AG09319 (cell line): ENCODE measurements at regions not wholly inside any gene's neighbourhood (a gene's known extent, or its start where the extent isn't known, plus 50 kb on each side); places are given as distances from the start of the nearest gene placed in this dataset.

Source experiments
- DNase-seq: peaks from one replicate; pipeline ENCODE4 v3.0.0-alpha.2; 2010; ENCODE audit warnings: low read depth; ENCODE audit errors: extremely low read depth
- TF ChIP-seq, protein P1 (sequence below): IDR thresholded peaks from 2 replicates; pipeline ENCODE4 v1.5.1; 2011; ENCODE audit warnings: low read depth, mild to moderate bottlenecking, inconsistent platforms, low read length, moderate library complexity

DNA sequence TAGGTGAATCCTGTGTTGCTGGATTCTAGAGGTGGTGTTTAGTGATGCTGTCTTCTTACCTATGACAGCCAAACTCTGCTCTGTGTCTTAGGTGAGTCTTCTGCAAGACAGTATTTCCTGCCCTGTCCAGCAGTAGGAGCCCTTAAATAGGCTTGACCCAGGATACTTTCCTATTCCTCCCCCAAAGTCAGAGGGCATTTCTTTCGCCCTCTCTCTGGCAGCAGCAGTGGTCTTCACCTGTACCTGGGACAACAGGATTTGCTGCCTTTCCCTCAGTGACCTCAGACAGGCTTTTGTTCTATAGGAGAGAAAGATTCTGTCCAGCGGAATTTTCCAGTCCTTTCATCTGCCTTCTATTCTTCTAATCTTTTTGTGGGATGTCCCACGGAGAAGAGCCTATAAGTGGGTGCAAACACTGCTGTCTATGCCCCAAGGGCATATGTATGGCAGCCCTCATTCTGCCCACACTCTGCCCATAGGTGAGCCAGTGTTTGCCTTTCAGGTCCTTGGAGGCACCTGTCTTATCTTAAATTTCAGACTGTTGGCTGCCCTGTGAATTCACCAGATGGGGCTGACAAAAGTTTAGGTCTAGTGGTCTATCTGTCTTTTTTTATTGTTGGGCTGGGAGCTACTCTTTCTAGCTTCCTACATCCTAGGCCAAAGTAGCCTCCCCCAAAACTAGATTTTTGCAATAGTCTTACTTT lies 177.3 kb upstream of the SPOPL start:
- TF ChIP-seq, protein P1, sequence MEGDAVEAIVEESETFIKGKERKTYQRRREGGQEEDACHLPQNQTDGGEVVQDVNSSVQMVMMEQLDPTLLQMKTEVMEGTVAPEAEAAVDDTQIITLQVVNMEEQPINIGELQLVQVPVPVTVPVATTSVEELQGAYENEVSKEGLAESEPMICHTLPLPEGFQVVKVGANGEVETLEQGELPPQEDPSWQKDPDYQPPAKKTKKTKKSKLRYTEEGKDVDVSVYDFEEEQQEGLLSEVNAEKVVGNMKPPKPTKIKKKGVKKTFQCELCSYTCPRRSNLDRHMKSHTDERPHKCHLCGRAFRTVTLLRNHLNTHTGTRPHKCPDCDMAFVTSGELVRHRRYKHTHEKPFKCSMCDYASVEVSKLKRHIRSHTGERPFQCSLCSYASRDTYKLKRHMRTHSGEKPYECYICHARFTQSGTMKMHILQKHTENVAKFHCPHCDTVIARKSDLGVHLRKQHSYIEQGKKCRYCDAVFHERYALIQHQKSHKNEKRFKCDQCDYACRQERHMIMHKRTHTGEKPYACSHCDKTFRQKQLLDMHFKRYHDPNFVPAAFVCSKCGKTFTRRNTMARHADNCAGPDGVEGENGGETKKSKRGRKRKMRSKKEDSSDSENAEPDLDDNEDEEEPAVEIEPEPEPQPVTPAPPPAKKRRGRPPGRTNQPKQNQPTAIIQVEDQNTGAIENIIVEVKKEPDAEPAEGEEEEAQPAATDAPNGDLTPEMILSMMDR: no peak
- DNase-seq: no peak

DNA sequence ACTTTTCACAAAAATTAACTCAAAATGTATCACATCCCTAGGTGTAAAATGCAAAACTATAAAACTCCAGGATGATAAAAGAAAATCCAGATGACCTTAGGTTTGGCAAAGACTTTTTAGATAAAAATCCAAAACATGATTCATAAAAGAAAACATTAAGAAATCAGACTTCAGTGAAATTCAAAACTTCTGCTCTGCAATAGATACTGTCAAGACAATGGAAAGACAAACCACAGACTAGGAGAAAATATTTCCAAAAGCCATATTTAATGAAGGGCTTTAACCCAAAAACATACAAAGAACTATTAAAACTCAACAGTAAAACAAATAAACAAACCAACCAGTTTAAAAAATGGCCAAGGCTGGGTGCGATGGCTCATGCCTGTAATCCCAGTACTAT lies 173.6 kb upstream of the SPOPL start:
- TF ChIP-seq, protein P1: no peak
- no peak for DNase-seq

DNA sequence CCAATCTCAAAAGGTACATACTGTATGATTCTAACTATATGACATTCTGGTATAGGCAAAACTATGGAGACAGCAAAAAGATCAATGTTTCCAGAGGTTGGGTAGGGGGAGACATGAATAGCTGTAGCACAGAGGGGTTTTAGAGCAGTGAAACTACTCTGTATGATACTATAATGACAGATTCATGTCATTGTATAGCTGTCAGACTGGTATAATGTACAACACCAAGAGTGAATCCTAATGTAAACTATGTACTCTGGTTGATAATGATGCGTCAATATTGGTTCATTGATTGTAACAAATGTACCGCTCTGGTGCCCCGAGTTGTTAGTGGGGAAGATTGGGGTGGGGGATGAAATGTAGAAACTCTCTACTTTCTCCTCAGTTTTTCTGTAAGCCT lies 172.4 kb upstream of the SPOPL start:
- TF ChIP-seq, protein P1: no peak
- no peak for DNase-seq

DNA sequence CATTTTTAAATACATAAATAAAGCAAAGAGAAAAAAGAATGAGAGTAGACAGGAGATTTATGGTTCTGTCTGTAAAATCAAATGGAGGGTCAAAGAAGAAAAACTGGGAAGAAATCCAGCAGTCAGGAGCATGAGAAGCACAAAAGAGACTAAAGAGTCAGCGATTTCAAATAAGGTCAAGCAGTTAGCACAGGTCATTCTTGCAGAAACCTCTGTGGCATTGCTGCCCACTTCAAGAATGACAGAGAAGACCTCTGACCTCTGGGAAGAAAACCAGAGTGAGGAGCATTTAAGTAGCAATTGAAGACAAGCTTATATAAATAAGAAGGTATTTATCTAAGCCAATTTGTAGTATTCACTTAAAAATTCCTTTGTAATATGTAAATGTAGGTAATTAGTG lies 172.0 kb upstream of the SPOPL start:
- DNase-seq: no peak
- TF ChIP-seq, protein P1: no peak

DNA sequence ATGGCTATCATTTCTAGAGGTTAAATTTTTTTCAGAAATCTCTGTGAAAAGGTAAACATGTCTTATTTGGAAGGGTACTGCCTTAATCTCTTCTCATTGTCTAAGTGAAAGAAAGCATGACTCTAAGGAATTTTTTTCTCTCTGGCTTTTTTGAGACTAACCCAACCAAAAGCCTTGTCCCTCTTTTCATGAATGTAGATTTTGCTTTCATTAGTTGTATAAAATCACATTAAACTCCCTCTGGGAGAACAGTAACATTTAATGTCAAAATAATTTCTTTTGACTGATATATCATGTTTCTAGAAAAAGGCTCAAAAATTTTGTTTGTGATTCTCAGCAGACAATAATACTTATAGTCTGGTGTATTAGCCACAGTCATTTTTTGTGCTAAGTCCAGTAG lies 168.4 kb upstream of the SPOPL start:
- no peak for DNase-seq
- TF ChIP-seq, protein P1: no peak

DNA sequence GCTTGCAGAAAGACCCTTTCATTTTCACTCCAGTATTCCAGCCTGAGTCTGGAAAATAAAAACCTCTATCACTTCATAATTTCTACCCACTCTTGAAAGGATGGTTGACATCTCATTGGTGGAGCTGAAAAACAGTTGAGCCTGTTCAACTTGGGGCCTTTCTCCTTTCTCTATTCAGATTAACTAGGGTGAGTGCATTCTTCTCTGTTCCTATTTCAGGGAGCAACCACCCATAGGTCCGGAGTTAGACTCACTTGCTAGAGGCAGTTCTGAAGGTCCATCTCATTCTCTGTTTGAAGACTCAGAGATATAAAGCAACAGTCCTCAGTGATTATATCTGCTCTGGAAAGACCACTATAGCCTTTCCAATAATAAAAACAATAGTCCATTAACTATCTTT lies 167.9 kb upstream of the SPOPL start:
- no peak for DNase-seq
- TF ChIP-seq, protein P1: no peak

DNA sequence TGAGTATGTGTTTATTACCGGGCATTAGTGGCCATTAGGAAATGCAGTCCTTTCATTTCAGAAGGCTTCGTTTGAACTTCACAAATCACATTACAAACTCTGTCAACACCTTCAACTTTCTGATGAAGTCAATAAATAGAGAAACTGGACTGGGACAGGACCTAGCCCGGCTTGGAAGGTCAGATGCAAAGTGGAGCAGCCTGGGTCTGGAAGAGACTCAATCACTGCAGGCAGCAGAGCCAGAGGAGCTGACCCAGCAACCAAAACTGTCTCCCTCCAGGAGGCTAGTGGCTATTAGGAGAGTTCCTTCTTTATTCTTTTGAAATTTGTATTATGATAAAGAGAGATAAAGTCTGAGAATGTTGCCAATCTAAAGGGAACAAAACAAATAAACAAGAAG lies 167.2 kb upstream of the SPOPL start:
- no peak for DNase-seq
- TF ChIP-seq, protein P1: no peak
